Neutrophil (primary cell): ENCODE measurements at regions not wholly inside any gene's neighbourhood (a gene's known extent, or its start where the extent isn't known, plus 50 kb on each side); places are given as distances from the start of the nearest gene placed in this dataset.

Experiments used
- H3K27ac ChIP-seq: fragments of 200-600 bp; sonication (generic); 2 replicates; pipeline ENCODE4 v1.5.1; 2016; ENCODE audit warnings: mild to moderate bottlenecking, moderate library complexity
- H3K27me3 ChIP-seq: fragments of 200-600 bp; sonication (generic); 2 replicates; pipeline ENCODE4 v1.6.0; 2016; ENCODE audit warnings: mild to moderate bottlenecking
- H3K36me3 ChIP-seq: fragments of 200-600 bp; sonication (generic); 2 replicates; pipeline ENCODE4 v1.5.1; 2017
- H3K4me1 ChIP-seq, 2 experiments: fragments of 200-600 bp in 1 of 2; sonication (generic) in 1 of 2; 1 replicate in 1 of 2; 2 replicates in 1 of 2; pipeline versions ENCODE4 v1.5.1 to v1.6.1; 2013 to 2016; ENCODE audit warnings: low read depth in 1 of 2, low read length in 1 of 2, mild to moderate bottlenecking in 1 of 2, moderate library complexity in 1 of 2; ENCODE audit not compliant: control insufficient read depth in 1 of 2, insufficient read depth in 1 of 2
- H3K4me3 ChIP-seq, 2 experiments: fragments of 200-600 bp in 1 of 2; sonication (generic) in 1 of 2; 1 replicate in 1 of 2; 2 replicates in 1 of 2; pipeline ENCODE4 v1.5.1; 2013 to 2016; ENCODE audit warnings: low read depth in 1 of 2, low read length in 1 of 2, mild to moderate bottlenecking in 1 of 2, moderate library complexity in 1 of 2
- H3K9me3 ChIP-seq: fragments of 200-600 bp; sonication (generic); 2 replicates; pipeline ENCODE4 v1.5.1; 2016
- CTCF ChIP-seq: fragments of 200-600 bp; sonication (generic); IDR thresholded peaks from 2 replicates; pipeline ENCODE4 v1.5.1; 2016; ENCODE audit warnings: antibody characterized with exemption

- no peak overlapping the region for H3K4me3 ChIP-seq
- H3K4me1 ChIP-seq = no peaks in the 10 kb centered on the region
- H3K36me3 ChIP-seq = no peaks in the 10 kb centered on the region
- TF ChIP-seq CTCF = no peak
- no peaks in the 10 kb centered on the region for H3K9me3 ChIP-seq
- H3K27me3 ChIP-seq = no peaks in the 10 kb centered on the region
- H3K27ac ChIP-seq = no peak overlapping the region
These were observed 1988.8 kb upstream of the PIK3C3 start for GRCh38 chr18:39966275-39966674.

- no peak overlapping the region for H3K27ac ChIP-seq
- no peaks in the 10 kb centered on the region for H3K9me3 ChIP-seq
- H3K36me3 ChIP-seq = no peaks in the 10 kb centered on the region
- no peak overlapping the region for H3K4me3 ChIP-seq
- H3K4me1 ChIP-seq = no peaks in the 10 kb centered on the region
- no peaks in the 10 kb centered on the region for H3K27me3 ChIP-seq
- no peak for TF ChIP-seq CTCF
These were observed 1992.5 kb upstream of the PIK3C3 start for GRCh38 chr18:39962546-39962945.

- no peaks in the 10 kb centered on the region for H3K9me3 ChIP-seq
- H3K36me3 ChIP-seq = no peaks in the 10 kb centered on the region
- H3K27ac ChIP-seq = no peak overlapping the region
- TF ChIP-seq CTCF = no peak
- H3K27me3 ChIP-seq = no peaks in the 10 kb centered on the region
- no peaks in the 10 kb centered on the region for H3K4me1 ChIP-seq
- no peak overlapping the region for H3K4me3 ChIP-seq
These were observed 1994.5 kb upstream of the PIK3C3 start for GRCh38 chr18:39960550-39960949.

GRCh38 chr18:39959839-39960238 is 1995.2 kb upstream of the PIK3C3 start:
- Histone ChIP-seq H3K27me3 (no peaks in the 10 kb centered on the region), H3K4me1 (no peaks in the 10 kb centered on the region), H3K36me3 (no peaks in the 10 kb centered on the region), H3K9me3 (no peaks in the 10 kb centered on the region), H3K4me3 (no peak overlapping the region), H3K27ac (no peak overlapping the region)
- TF ChIP-seq CTCF = no peak

GRCh38 chr18:39958876-39959275 is 1996.2 kb upstream of the PIK3C3 start:
- H3K36me3 ChIP-seq = no peaks in the 10 kb centered on the region
- no peak overlapping the region for H3K27ac ChIP-seq
- H3K4me1 ChIP-seq = no peaks in the 10 kb centered on the region
- no peak overlapping the region for H3K4me3 ChIP-seq
- H3K9me3 ChIP-seq = no peaks in the 10 kb centered on the region
- TF ChIP-seq CTCF = no peak
- H3K27me3 ChIP-seq = no peaks in the 10 kb centered on the region

- H3K27ac ChIP-seq = no peak overlapping the region
- no peak for TF ChIP-seq CTCF
- no peak overlapping the region for H3K4me3 ChIP-seq
- H3K36me3 ChIP-seq = no peaks in the 10 kb centered on the region
- H3K4me1 ChIP-seq = no peaks in the 10 kb centered on the region
- no peaks in the 10 kb centered on the region for H3K27me3 ChIP-seq
- H3K9me3 ChIP-seq = no peaks in the 10 kb centered on the region
These were observed 2002.2 kb upstream of the PIK3C3 start for GRCh38 chr18:39952816-39953215.
